ACC112 (cell line): ENCODE measurements at regions not wholly inside any gene's neighbourhood (a gene's known extent, or its start where the extent isn't known, plus 50 kb on each side); places are given as distances from the start of the nearest gene placed in this dataset.

Experiments
- H2AFZ ChIP-seq: fragments of 200-600 bp; sonication (generic); one replicate; pipeline ENCODE4 v1.6.0; 2017; ENCODE audit warnings: antibody characterized with exemption, low read length; ENCODE audit not compliant: unreplicated experiment
- H3K27ac ChIP-seq: fragments of 200-600 bp; sonication (generic); 2 replicates; pipeline ENCODE4 v1.5.1; 2014; ENCODE audit warnings: low read depth, mild to moderate bottlenecking, antibody characterized with exemption, low read length, moderate library complexity
- H3K27me3 ChIP-seq: fragments of 200-600 bp; sonication (generic); 2 replicates; pipeline ENCODE4 v1.6.1; 2014; ENCODE audit warnings: mild to moderate bottlenecking, antibody characterized with exemption, low read length, moderate library complexity, mixed read lengths; ENCODE audit not compliant: insufficient read depth
- H3K36me3 ChIP-seq: fragments of 200-600 bp; sonication (generic); 2 replicates; pipeline ENCODE4 v1.6.1; 2016; ENCODE audit warnings: mild to moderate bottlenecking, antibody characterized with exemption, low read length, moderate library complexity, mixed read lengths; ENCODE audit not compliant: insufficient read depth
- H3K4me1 ChIP-seq: fragments of 200-600 bp; sonication (generic); one replicate; pipeline ENCODE4 v1.6.1; 2016; ENCODE audit warnings: low read length, mixed read lengths; ENCODE audit not compliant: insufficient read depth, unreplicated experiment, control insufficient read depth
- H3K4me3 ChIP-seq: fragments of 200-600 bp; sonication (generic); 2 replicates; pipeline ENCODE4 v1.5.1; 2014; ENCODE audit warnings: mild to moderate bottlenecking, low read depth, low read length
- H3K79me2 ChIP-seq: fragments of 200-600 bp; sonication (generic); one replicate; pipeline ENCODE4 v1.6.0; 2016; ENCODE audit warnings: low read length; ENCODE audit not compliant: control insufficient read depth, unreplicated experiment, insufficient read depth

GRCh38 chr7:21173436-21173835 lies 254.4 kb upstream of the SP4 start:
- Histone ChIP-seq H3K27me3 (peaks cover 38% of the 10 kb centered on the region), H3K4me3 (no peak overlapping the region), H3K36me3 (no peaks in the 10 kb centered on the region), H3K27ac (no peak overlapping the region), H3K79me2 (no peaks in the 10 kb centered on the region), H2AFZ (no peak overlapping the region), H3K4me1 (no peaks in the 10 kb centered on the region)

GRCh38 chr7:21175714-21176113 lies 252.2 kb upstream of the SP4 start:
- Histone ChIP-seq H3K79me2 (no peaks in the 10 kb centered on the region), H3K27ac (no peak overlapping the region), H3K4me3 (no peak overlapping the region), H3K27me3 (peaks cover 15% of the 10 kb centered on the region), H3K4me1 (no peaks in the 10 kb centered on the region), H3K36me3 (no peaks in the 10 kb centered on the region), H2AFZ (no peak overlapping the region)

- Histone ChIP-seq H3K27me3 (no peaks in the 10 kb centered on the region), H3K4me1 (no peaks in the 10 kb centered on the region), H3K36me3 (no peaks in the 10 kb centered on the region), H3K79me2 (no peaks in the 10 kb centered on the region), H3K27ac (no peak overlapping the region), H3K4me3 (no peak overlapping the region), H2AFZ (no peak overlapping the region)
These were observed 242.8 kb upstream of the SP4 start for GRCh38 chr7:21184942-21185652.

GRCh38 chr7:21185653-21186265 lies 242.1 kb upstream of the SP4 start:
- H3K27me3 ChIP-seq: no peaks in the 10 kb centered on the region
- H3K79me2 ChIP-seq: no peaks in the 10 kb centered on the region
- no peaks in the 10 kb centered on the region for H3K36me3 ChIP-seq
- H2AFZ ChIP-seq: no peak overlapping the region
- H3K4me3 ChIP-seq: no peak overlapping the region
- no peaks in the 10 kb centered on the region for H3K4me1 ChIP-seq
- no peak overlapping the region for H3K27ac ChIP-seq

- Histone ChIP-seq H3K4me1 (no peaks in the 10 kb centered on the region), H3K27ac (no peak overlapping the region), H2AFZ (no peak overlapping the region), H3K36me3 (no peaks in the 10 kb centered on the region), H3K27me3 (no peaks in the 10 kb centered on the region), H3K4me3 (no peak overlapping the region), H3K79me2 (no peaks in the 10 kb centered on the region)
These were observed 236.4 kb upstream of the SP4 start for GRCh38 chr7:21191321-21192073.

GRCh38 chr7:21192657-21193056 lies 235.2 kb upstream of the SP4 start:
- no peaks in the 10 kb centered on the region for H3K4me1 ChIP-seq
- no peak overlapping the region for H3K4me3 ChIP-seq
- no peaks in the 10 kb centered on the region for H3K27me3 ChIP-seq
- no peaks in the 10 kb centered on the region for H3K36me3 ChIP-seq
- H3K79me2 ChIP-seq: no peaks in the 10 kb centered on the region
- H2AFZ ChIP-seq: no peak overlapping the region
- H3K27ac ChIP-seq: no peak overlapping the region

- Histone ChIP-seq H3K27ac (no peak overlapping the region), H3K4me1 (no peaks in the 10 kb centered on the region), H3K27me3 (no peaks in the 10 kb centered on the region), H2AFZ (no peak overlapping the region), H3K79me2 (no peaks in the 10 kb centered on the region), H3K4me3 (no peak overlapping the region), H3K36me3 (no peaks in the 10 kb centered on the region)
These were observed 234.0 kb upstream of the SP4 start for GRCh38 chr7:21193895-21194294.

GRCh38 chr7:21194936-21195335 lies 232.9 kb upstream of the SP4 start:
- no peaks in the 10 kb centered on the region for H3K36me3 ChIP-seq
- no peaks in the 10 kb centered on the region for H3K4me1 ChIP-seq
- no peak overlapping the region for H2AFZ ChIP-seq
- H3K27me3 ChIP-seq: no peaks in the 10 kb centered on the region
- no peak overlapping the region for H3K27ac ChIP-seq
- no peak overlapping the region for H3K4me3 ChIP-seq
- no peaks in the 10 kb centered on the region for H3K79me2 ChIP-seq

GRCh38 chr7:21198921-21199320 lies 229.0 kb upstream of the SP4 start:
- H3K27ac ChIP-seq: no peak overlapping the region
- H3K36me3 ChIP-seq: no peaks in the 10 kb centered on the region
- H3K4me3 ChIP-seq: no peak overlapping the region
- H2AFZ ChIP-seq: no peak overlapping the region
- H3K27me3 ChIP-seq: no peaks in the 10 kb centered on the region
- H3K79me2 ChIP-seq: no peaks in the 10 kb centered on the region
- no peaks in the 10 kb centered on the region for H3K4me1 ChIP-seq

- Histone ChIP-seq H3K27ac (no peak overlapping the region), H3K36me3 (no peaks in the 10 kb centered on the region), H3K27me3 (no peaks in the 10 kb centered on the region), H3K4me3 (no peak overlapping the region), H2AFZ (no peak overlapping the region), H3K4me1 (no peaks in the 10 kb centered on the region), H3K79me2 (no peaks in the 10 kb centered on the region)
These were observed 227.4 kb upstream of the SP4 start for GRCh38 chr7:21200503-21200902.

- no peaks in the 10 kb centered on the region for H3K79me2 ChIP-seq
- no peak overlapping the region for H3K4me3 ChIP-seq
- no peaks in the 10 kb centered on the region for H3K4me1 ChIP-seq
- H3K36me3 ChIP-seq: no peaks in the 10 kb centered on the region
- H2AFZ ChIP-seq: no peak overlapping the region
- no peak overlapping the region for H3K27ac ChIP-seq
- peaks cover 4% of the 10 kb centered on the region; the same call in 1 of the 2 replicates for H3K27me3 ChIP-seq
These were observed 213.2 kb upstream of the SP4 start for GRCh38 chr7:21214657-21215056.
